OCI-LY7 (cell line): ENCODE measurements at regions not wholly inside any gene's neighbourhood (a gene's known extent, or its start where the extent isn't known, plus 50 kb on each side); places are given as distances from the start of the nearest gene placed in this dataset.

Experiments
- EZH2phosphoT487 ChIP-seq: fragments of 200-600 bp; sonication (generic); IDR thresholded peaks from 2 replicates; pipeline ENCODE4 v1.6.1; 2018; ENCODE audit warnings: low read depth, borderline replicate concordance, mild to moderate bottlenecking, mixed run types, antibody characterized with exemption, low read length, moderate library complexity, mixed read lengths
- TF ChIP-seq, protein P1 (sequence below): fragments of 200-600 bp; sonication (generic); conservative IDR thresholded peaks from 2 replicates; pipeline ENCODE4 v1.5.1; 2014; ENCODE audit warnings: mild to moderate bottlenecking, antibody characterized with exemption, low read length, moderate library complexity, mixed read lengths

GRCh38 chr3:59385547-59385946 lies 335.7 kb upstream of the CFAP20DC start:
- TF ChIP-seq, protein P1, sequence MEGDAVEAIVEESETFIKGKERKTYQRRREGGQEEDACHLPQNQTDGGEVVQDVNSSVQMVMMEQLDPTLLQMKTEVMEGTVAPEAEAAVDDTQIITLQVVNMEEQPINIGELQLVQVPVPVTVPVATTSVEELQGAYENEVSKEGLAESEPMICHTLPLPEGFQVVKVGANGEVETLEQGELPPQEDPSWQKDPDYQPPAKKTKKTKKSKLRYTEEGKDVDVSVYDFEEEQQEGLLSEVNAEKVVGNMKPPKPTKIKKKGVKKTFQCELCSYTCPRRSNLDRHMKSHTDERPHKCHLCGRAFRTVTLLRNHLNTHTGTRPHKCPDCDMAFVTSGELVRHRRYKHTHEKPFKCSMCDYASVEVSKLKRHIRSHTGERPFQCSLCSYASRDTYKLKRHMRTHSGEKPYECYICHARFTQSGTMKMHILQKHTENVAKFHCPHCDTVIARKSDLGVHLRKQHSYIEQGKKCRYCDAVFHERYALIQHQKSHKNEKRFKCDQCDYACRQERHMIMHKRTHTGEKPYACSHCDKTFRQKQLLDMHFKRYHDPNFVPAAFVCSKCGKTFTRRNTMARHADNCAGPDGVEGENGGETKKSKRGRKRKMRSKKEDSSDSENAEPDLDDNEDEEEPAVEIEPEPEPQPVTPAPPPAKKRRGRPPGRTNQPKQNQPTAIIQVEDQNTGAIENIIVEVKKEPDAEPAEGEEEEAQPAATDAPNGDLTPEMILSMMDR = no peak
- TF ChIP-seq EZH2phosphoT487 = no peak
